Cardiac fibroblast (primary cell): ENCODE measurements at regions not wholly inside any gene's neighbourhood (a gene's known extent, or its start where the extent isn't known, plus 50 kb on each side); places are given as distances from the start of the nearest gene placed in this dataset.
A peak's percentile ranks its signal among the peaks of the same experiment; 100 is the strongest.

Experiments used
- DNase-seq, 2 donors: peaks; one replicate each; pipeline versions ENCODE4 v3.0.0 to v3.0.0-alpha.2; 2010; ENCODE audit warnings: low read depth in 2 of 2
- H3K4me3 ChIP-seq, 2 donors: replicated peaks in 1 of 2; 1 replicate in 1 of 2; 2 replicates in 1 of 2; pipeline ENCODE4 v1.5.1; 2011; ENCODE audit warnings: low read depth in 2 of 2, low read length in 2 of 2, mild to moderate bottlenecking in 2 of 2, moderate library complexity in 1 of 2
- TF ChIP-seq, protein P1 (sequence below): IDR thresholded peaks from one replicate; pipeline ENCODE4 v1.5.1; 2011; ENCODE audit warnings: low read depth, mild to moderate bottlenecking, low read length, inconsistent platforms

- no peak overlapping the region for H3K4me3 ChIP-seq
- TF ChIP-seq, protein P1, sequence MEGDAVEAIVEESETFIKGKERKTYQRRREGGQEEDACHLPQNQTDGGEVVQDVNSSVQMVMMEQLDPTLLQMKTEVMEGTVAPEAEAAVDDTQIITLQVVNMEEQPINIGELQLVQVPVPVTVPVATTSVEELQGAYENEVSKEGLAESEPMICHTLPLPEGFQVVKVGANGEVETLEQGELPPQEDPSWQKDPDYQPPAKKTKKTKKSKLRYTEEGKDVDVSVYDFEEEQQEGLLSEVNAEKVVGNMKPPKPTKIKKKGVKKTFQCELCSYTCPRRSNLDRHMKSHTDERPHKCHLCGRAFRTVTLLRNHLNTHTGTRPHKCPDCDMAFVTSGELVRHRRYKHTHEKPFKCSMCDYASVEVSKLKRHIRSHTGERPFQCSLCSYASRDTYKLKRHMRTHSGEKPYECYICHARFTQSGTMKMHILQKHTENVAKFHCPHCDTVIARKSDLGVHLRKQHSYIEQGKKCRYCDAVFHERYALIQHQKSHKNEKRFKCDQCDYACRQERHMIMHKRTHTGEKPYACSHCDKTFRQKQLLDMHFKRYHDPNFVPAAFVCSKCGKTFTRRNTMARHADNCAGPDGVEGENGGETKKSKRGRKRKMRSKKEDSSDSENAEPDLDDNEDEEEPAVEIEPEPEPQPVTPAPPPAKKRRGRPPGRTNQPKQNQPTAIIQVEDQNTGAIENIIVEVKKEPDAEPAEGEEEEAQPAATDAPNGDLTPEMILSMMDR: no peak
- no peak for DNase-seq
Measured at GRCh38 chr18:45350404-45351156, 264.7 kb upstream of the SLC14A2 start.

DNA sequence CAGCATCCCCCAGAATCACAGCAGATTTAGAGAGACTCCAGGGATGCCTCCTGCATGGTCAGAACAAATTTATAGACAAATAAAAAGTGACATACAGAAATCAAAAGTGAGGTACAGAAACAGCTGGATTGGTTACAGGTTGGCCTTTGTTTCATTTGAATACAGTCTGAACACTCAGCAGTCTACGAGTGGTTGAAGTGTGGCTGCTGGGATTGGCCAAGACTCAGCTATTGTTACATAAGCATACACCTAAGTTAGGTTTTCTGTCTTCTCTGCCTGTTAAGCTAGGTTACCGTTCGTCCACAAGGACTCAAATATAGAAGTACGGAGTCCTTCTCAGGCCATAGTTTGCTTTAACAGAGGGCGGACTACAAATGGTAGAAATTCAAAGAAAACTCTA lies 262.4 kb upstream of the SLC14A2 start:
- no peak overlapping the region for H3K4me3 ChIP-seq
- DNase-seq: no peak
- TF ChIP-seq, protein P1: no peak

DNA sequence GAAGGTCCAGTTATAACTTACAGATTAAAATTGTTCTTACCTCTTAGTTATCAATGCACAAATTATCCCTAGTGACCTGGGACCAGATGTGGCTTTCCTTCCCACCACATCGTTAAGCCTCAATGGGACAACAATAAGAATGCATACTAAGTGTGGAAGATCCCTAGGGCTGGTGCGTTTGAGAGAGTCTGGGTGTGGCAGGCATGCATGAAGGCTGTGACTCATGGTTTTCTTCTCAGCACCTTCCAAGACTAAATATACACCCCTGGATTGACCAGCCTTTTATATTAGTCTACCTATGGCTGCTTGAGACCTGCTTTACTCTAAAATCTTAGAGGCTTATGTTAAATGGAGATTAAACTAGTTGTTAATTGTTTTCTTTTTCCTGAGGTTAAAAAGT lies 261.7 kb upstream of the SLC14A2 start:
- H3K4me3 ChIP-seq: no peak overlapping the region
- TF ChIP-seq, protein P1: no peak
- no peak for DNase-seq

DNA sequence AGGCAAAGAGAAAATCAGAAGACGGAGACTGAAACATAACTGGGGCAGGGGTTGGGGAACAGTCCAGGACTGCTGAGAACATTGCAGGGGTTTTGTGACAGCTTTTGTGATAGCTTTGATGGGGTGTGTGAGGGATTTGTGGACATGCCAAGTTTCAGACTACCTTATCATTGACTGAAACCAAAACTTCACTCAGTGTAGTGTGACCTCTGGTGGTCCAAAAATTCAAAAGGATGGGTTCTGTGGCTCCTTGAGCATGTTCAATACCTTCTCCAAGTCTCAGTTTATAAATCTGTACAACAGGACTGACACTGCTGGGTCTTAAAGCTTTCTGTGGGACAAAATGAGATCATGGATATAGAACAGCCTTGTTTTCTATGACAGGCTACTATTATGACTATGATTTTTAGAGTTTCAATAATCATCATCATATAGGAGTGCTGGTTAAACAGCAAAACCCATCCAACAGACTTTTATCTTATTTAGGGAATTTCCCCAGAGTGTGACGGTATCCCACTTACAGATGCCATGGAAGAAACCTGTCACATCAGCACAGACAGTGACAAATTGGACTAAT lies 259.2 kb upstream of the SLC14A2 start:
- TF ChIP-seq, protein P1: no peak
- H3K4me3 ChIP-seq: no peak overlapping the region
- DNase-seq: peak in 1 of 2 donors; percentile 25

GRCh38 chr18:45357686-45358470 lies 257.4 kb upstream of the SLC14A2 start:
- no peak for DNase-seq
- H3K4me3 ChIP-seq: no peak overlapping the region
- TF ChIP-seq, protein P1: no peak

- H3K4me3 ChIP-seq: no peak overlapping the region
- DNase-seq: no peak
- TF ChIP-seq, protein P1: no peak
Measured at GRCh38 chr18:45359275-45360009, 255.8 kb upstream of the SLC14A2 start.
